ENCODE measurements at regions not wholly inside any gene's neighbourhood (a gene's known extent, or its start where the extent isn't known, plus 50 kb on each side); places are given as distances from the start of the nearest gene placed in this dataset.

DNA sequence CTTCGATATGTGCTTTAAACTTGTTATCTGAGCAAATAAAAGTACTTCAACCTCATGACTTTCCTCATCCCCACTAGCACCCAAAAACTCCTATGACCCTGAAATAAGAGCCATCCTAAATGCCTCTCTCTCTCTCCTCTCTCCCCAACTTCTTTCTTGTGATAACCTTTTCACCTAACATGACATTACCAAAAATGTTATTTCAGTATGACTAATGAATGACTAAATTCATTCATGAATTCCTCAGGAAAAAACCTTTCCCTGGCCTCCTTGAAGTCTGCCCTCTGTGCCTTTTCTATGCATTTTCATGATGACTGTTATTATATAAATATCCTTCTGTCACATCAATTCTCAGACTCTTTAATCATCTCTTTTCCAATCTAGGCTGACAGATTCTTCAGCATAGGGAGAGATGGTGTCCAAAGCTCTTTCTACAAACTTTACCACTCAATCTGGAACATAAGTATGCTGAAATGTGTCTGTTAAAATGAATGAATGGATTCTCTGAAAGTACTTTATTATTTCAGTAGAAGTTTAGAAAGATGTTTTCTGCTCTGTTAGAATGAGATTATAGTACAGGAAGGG, 114.3 kb upstream of the GGTLC1 start:
- Mint-ChIP-seq H3K4me3 (ENCODE audit: unreplicated experiment) (no peak overlapping the region), H3K27me3 (ENCODE audit: low read depth, unreplicated experiment) (no peaks in the 10 kb centered on the region), H3K9me3 (ENCODE audit: unreplicated experiment) (no peaks in the 10 kb centered on the region), H3K27ac (ENCODE audit: unreplicated experiment) (peak overlapping the region; percentile 49), H3K36me3 (ENCODE audit: low read depth, unreplicated experiment) (no peaks in the 10 kb centered on the region), H3K4me1 (ENCODE audit: low read depth, unreplicated experiment) (peaks cover 42% of the 10 kb centered on the region)
- no peaks in the 10 kb centered on the region for H4K20me1 ChIP-seq (ENCODE audit: insufficient read depth, low read length)
- no peaks in the 10 kb centered on the region for H3K9me3 ChIP-seq (ENCODE audit: insufficient read depth, low read depth, low read length)
- no peak overlapping the region for H2AFZ ChIP-seq (ENCODE audit: low read depth, low read length)
- peak overlapping the region; percentile 2 for H3K4me3 ChIP-seq (ENCODE audit: insufficient read depth, low read depth, low read length)
- no peaks in the 10 kb centered on the region for H3K27me3 ChIP-seq (ENCODE audit: insufficient read depth, low read length)
- peak overlapping the region; percentile 62 for H3K4me2 ChIP-seq (ENCODE audit: low read length)
- no peaks in the 10 kb centered on the region for H3K79me2 ChIP-seq (ENCODE audit: insufficient read depth, low read length)
- TF ChIP-seq CTCF (IDR thresholded peaks at IDR 0.05; ENCODE audit: insufficient read depth, low read depth, low read length) (no peak), EZH2 (IDR thresholded peaks at IDR 0.05; ENCODE audit: insufficient read depth, low read length) (no peak)
- no peaks in the 10 kb centered on the region for H3K36me3 ChIP-seq (ENCODE audit: insufficient read depth, low read length)
- peak overlapping the region; percentile 72 for H3K27ac ChIP-seq (ENCODE audit: low read depth, low read length)
- H3K4me1 ChIP-seq (ENCODE audit: insufficient read depth, low read length), result peaks cover 41% of the 10 kb centered on the region
- no peak overlapping the region for H3K9ac ChIP-seq (ENCODE audit: low read length)
- DNase-seq (ENCODE audit: low read depth) (no peak), FAIRE-seq (no peak)

GRCh38 chr20:24102290-24102689, 113.7 kb upstream of the GGTLC1 start:
- H3K4me1 Mint-ChIP-seq (ENCODE audit: low read depth, unreplicated experiment), result peaks cover 42% of the 10 kb centered on the region

More at GRCh38 chr20:24102290-24102689, 113.7 kb upstream of the GGTLC1 start:
- Mint-ChIP-seq H3K36me3 (ENCODE audit: low read depth, unreplicated experiment) (no peaks in the 10 kb centered on the region), H3K9me3 (ENCODE audit: unreplicated experiment) (no peaks in the 10 kb centered on the region), H3K27me3 (ENCODE audit: low read depth, unreplicated experiment) (no peaks in the 10 kb centered on the region), H3K4me3 (ENCODE audit: unreplicated experiment) (no peak overlapping the region), H3K27ac (ENCODE audit: unreplicated experiment) (peak overlapping the region; percentile 49)
- H3K27ac ChIP-seq (ENCODE audit: low read depth, low read length), result peak overlapping the region; percentile 56
- H4K20me1 ChIP-seq (ENCODE audit: insufficient read depth, low read length), result no peaks in the 10 kb centered on the region
- no peak for FAIRE-seq
- H3K36me3 ChIP-seq (ENCODE audit: insufficient read depth, low read length), result no peaks in the 10 kb centered on the region
- peak overlapping the region; percentile 62 for H3K4me2 ChIP-seq (ENCODE audit: low read length)
- H3K4me1 ChIP-seq (ENCODE audit: insufficient read depth, low read length), result peaks cover 41% of the 10 kb centered on the region
- H3K9ac ChIP-seq (ENCODE audit: low read length), result no peak overlapping the region
- H3K9me3 ChIP-seq (ENCODE audit: insufficient read depth, low read depth, low read length), result no peaks in the 10 kb centered on the region
- no peaks in the 10 kb centered on the region for H3K79me2 ChIP-seq (ENCODE audit: insufficient read depth, low read length)
- H3K4me3 ChIP-seq (ENCODE audit: insufficient read depth, low read depth, low read length), result peak overlapping the region; percentile 2
- no peak overlapping the region for H2AFZ ChIP-seq (ENCODE audit: low read depth, low read length)
- no peak for DNase-seq (ENCODE audit: low read depth)
- TF ChIP-seq CTCF (IDR thresholded peaks at IDR 0.05; ENCODE audit: insufficient read depth, low read depth, low read length) (peak; percentile 8), EZH2 (IDR thresholded peaks at IDR 0.05; ENCODE audit: insufficient read depth, low read length) (no peak)
- H3K27me3 ChIP-seq (ENCODE audit: insufficient read depth, low read length), result no peaks in the 10 kb centered on the region
